ENCODE measurements at regions not wholly inside any gene's neighbourhood (a gene's known extent, or its start where the extent isn't known, plus 50 kb on each side); places are given as distances from the start of the nearest gene placed in this dataset.

DNA sequence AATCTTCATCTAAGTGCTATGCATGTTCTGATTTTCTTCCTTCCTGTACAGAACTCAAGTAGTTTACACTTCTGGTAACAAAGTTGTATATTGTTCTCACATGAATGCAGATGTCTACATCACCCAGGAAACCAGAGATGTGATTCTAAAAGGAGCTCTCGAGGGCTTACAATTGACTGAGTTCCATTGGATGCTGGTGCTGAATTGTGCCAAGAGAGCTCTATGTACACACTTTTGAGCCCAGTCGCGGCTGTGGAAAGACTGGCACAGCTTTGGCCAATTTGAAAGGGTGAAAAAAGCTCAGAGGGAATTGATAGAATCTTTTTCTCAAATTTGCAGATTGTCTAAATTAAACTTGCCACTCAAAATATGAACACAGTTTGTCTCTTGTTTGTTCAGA is 340.7 kb downstream of the LMBRD1 start:
- no peak for TF ChIP-seq POLR2A (IDR thresholded peaks at IDR 0.05; ENCODE audit: low read depth, low read length)
- TF ChIP-seq, protein P1, sequence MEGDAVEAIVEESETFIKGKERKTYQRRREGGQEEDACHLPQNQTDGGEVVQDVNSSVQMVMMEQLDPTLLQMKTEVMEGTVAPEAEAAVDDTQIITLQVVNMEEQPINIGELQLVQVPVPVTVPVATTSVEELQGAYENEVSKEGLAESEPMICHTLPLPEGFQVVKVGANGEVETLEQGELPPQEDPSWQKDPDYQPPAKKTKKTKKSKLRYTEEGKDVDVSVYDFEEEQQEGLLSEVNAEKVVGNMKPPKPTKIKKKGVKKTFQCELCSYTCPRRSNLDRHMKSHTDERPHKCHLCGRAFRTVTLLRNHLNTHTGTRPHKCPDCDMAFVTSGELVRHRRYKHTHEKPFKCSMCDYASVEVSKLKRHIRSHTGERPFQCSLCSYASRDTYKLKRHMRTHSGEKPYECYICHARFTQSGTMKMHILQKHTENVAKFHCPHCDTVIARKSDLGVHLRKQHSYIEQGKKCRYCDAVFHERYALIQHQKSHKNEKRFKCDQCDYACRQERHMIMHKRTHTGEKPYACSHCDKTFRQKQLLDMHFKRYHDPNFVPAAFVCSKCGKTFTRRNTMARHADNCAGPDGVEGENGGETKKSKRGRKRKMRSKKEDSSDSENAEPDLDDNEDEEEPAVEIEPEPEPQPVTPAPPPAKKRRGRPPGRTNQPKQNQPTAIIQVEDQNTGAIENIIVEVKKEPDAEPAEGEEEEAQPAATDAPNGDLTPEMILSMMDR (IDR thresholded peaks at IDR 0.05; ENCODE audit: extremely low read depth in 1 of 2, insufficient read depth in 1 of 2, low read depth in 1 of 2, low read length in 2 of 2): no peak
